Activated CD8-positive, alpha-beta memory T cell treated with anti-CD3 and anti-CD28 coated beads, Interleukin-2, amount 50 U/mL, for 4 hours (primary cell): ENCODE measurements at regions not wholly inside any gene's neighbourhood (a gene's known extent, or its start where the extent isn't known, plus 50 kb on each side); places are given as distances from the start of the nearest gene placed in this dataset.
"Not testable (repeated sequence)": the region's sequence is repeated elsewhere in the genome, so short reads cannot be mapped to it uniquely, and the experiment has no call there.

Experiments used
- DNase-seq: peaks from one replicate; pipeline ENCODE4 v3.0.0-alpha.2; 2020

GRCh38 chr2:81363800-81364199, 1059.2 kb upstream of the LRRTM1 start:
- DNase-seq = no peak

- not testable (repeated sequence) for DNase-seq
Observed at GRCh38 chr2:81362468-81362867, 1057.9 kb upstream of the LRRTM1 start.

- DNase-seq = no peak
Observed at GRCh38 chr2:81355436-81355835, 1050.9 kb upstream of the LRRTM1 start.

GRCh38 chr2:81334046-81334445, 1029.5 kb upstream of the LRRTM1 start:
- DNase-seq = no peak

GRCh38 chr2:81328968-81329367, 1024.4 kb upstream of the LRRTM1 start:
- DNase-seq = no peak

GRCh38 chr2:81327911-81328310, 1023.4 kb upstream of the LRRTM1 start:
- no peak for DNase-seq

- DNase-seq = no peak
Observed at GRCh38 chr2:81324046-81324445, 1019.5 kb upstream of the LRRTM1 start.

GRCh38 chr2:81304154-81304830, 999.7 kb upstream of the LRRTM1 start:
- no peak for DNase-seq

- DNase-seq = no peak
Observed at GRCh38 chr2:81303321-81303720, 998.8 kb upstream of the LRRTM1 start.

- DNase-seq = no peak
Observed at GRCh38 chr2:81299841-81300240, 995.3 kb upstream of the LRRTM1 start.

GRCh38 chr2:81290846-81291245, 986.3 kb upstream of the LRRTM1 start:
- no peak for DNase-seq

GRCh38 chr2:81283081-81283480, 978.5 kb upstream of the LRRTM1 start:
- no peak for DNase-seq

GRCh38 chr2:81282151-81282769, 977.7 kb upstream of the LRRTM1 start:
- DNase-seq = no peak

GRCh38 chr2:81276595-81276994, 972.0 kb upstream of the LRRTM1 start:
- no peak for DNase-seq

- no peak for DNase-seq
Observed at GRCh38 chr2:81266106-81266505, 961.6 kb upstream of the LRRTM1 start.

- DNase-seq = no peak
Observed at GRCh38 chr2:81263989-81264388, 959.4 kb upstream of the LRRTM1 start.

- no peak for DNase-seq
Observed at GRCh38 chr2:81260320-81260719, 955.8 kb upstream of the LRRTM1 start.

- DNase-seq = no peak
Observed at GRCh38 chr2:81250270-81250669, 945.7 kb upstream of the LRRTM1 start.

GRCh38 chr2:81249152-81249551, 944.6 kb upstream of the LRRTM1 start:
- no peak for DNase-seq

- no peak for DNase-seq
Observed at GRCh38 chr2:81247648-81248047, 943.1 kb upstream of the LRRTM1 start.

- no peak for DNase-seq
Observed at GRCh38 chr2:81242501-81242900, 937.9 kb upstream of the LRRTM1 start.

GRCh38 chr2:81238462-81238861, 933.9 kb upstream of the LRRTM1 start:
- DNase-seq = no peak

GRCh38 chr2:81235601-81236000, 931.0 kb upstream of the LRRTM1 start:
- DNase-seq = no peak

- no peak for DNase-seq
Observed at GRCh38 chr2:81234711-81235110, 930.2 kb upstream of the LRRTM1 start.

- DNase-seq = no peak
Observed at GRCh38 chr2:81225756-81226155, 921.2 kb upstream of the LRRTM1 start.
